ENCODE measurements at regions not wholly inside any gene's neighbourhood (a gene's known extent, or its start where the extent isn't known, plus 50 kb on each side); places are given as distances from the start of the nearest gene placed in this dataset.

DNA sequence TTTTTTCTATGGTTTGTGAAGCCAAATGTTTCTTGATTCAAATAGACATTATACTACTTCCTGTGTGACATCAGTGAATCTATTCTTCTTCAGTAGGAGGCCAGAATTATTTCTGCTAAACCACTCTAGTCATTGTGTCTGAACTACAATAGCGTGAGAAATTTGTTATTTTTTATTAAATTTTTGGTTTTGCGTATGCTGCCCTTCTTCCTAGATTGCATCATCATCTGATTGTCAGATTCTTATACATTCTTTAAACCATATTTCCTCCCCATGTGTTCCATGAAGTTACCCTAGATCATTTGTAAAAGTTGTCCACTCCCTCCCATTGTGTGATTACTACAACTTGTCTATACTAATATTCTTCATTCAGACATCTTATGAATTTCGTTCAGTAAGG lies 187.8 kb upstream of the SPRY2 start:
- TF ChIP-seq, protein P1, sequence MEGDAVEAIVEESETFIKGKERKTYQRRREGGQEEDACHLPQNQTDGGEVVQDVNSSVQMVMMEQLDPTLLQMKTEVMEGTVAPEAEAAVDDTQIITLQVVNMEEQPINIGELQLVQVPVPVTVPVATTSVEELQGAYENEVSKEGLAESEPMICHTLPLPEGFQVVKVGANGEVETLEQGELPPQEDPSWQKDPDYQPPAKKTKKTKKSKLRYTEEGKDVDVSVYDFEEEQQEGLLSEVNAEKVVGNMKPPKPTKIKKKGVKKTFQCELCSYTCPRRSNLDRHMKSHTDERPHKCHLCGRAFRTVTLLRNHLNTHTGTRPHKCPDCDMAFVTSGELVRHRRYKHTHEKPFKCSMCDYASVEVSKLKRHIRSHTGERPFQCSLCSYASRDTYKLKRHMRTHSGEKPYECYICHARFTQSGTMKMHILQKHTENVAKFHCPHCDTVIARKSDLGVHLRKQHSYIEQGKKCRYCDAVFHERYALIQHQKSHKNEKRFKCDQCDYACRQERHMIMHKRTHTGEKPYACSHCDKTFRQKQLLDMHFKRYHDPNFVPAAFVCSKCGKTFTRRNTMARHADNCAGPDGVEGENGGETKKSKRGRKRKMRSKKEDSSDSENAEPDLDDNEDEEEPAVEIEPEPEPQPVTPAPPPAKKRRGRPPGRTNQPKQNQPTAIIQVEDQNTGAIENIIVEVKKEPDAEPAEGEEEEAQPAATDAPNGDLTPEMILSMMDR (conservative IDR thresholded peaks at IDR 0.05) = no peak
- TF ChIP-seq ZFX (IDR thresholded peaks at IDR 0.05) = no peak
